Vagina (tissue), 2 donors: ENCODE measurements at regions not wholly inside any gene's neighbourhood (a gene's known extent, or its start where the extent isn't known, plus 50 kb on each side); places are given as distances from the start of the nearest gene placed in this dataset.

Source experiments
- DNase-seq, 2 donors: peaks; one replicate each; pipeline ENCODE4 v3.0.0-alpha.2; 2017; ENCODE audit errors: extremely low spot score in 2 of 2
- H3K27ac ChIP-seq: fragments of 200-600 bp; sonication (generic); one replicate; pipeline ENCODE4 v1.5.1; 2019
- H3K27me3 ChIP-seq: fragments of 200-600 bp; sonication (generic); one replicate; pipeline ENCODE4 v1.5.1; 2019
- H3K36me3 ChIP-seq, 2 donors: fragments of 200-600 bp; sonication (generic); one replicate each; pipeline ENCODE4 v1.5.1; 2017 to 2019
- H3K4me1 ChIP-seq: fragments of 200-600 bp; sonication (generic); one replicate; pipeline ENCODE4 v1.5.1; 2019
- H3K4me3 ChIP-seq, 2 donors: fragments of 200-600 bp; sonication (generic); 1 replicate in 1 of 2; 2 replicates in 1 of 2; pipeline ENCODE4 v1.5.1; 2016 to 2019
- H3K9me3 ChIP-seq: fragments of 200-600 bp; sonication (generic); one replicate; pipeline ENCODE4 v1.5.1; 2019
- CTCF ChIP-seq, 3 experiments: fragments of 450-650 bp in 2 of 3; fragments of 200-600 bp in 1 of 3; sonication (generic) in 1 of 3; IDR thresholded peaks; one replicate each; pipeline ENCODE4 v1.5.1; 2017 to 2019; ENCODE audit warnings: antibody characterized with exemption in 3 of 3, mild to moderate bottlenecking in 2 of 3, moderate library complexity in 2 of 3
- POLR2A ChIP-seq, 2 donors: fragments of 450-650 bp; IDR thresholded peaks; one replicate each; pipeline ENCODE4 v1.6.1; 2017; ENCODE audit warnings: antibody characterized with exemption in 2 of 2, mild to moderate bottlenecking in 2 of 2, moderate library complexity in 2 of 2
- POLR2AphosphoS5 ChIP-seq, 2 donors: sonication (generic); formaldehyde crosslinking; IDR thresholded peaks; one replicate each; pipeline ENCODE4 v1.9.0; 2017; ENCODE audit warnings: antibody characterized with exemption in 2 of 2, mild to moderate bottlenecking in 2 of 2, low read depth in 1 of 2; ENCODE audit not compliant: insufficient read depth in 1 of 2
- intact Hi-C: fragments of 100-400 bp; cut with DNase I; formaldehyde crosslinking; loops from one replicate; pipeline ENCODE4 v1.15.1; 2023

GRCh38 chr14:98022541-98023520 is 1225.6 kb downstream of the VRK1 start:
- DNase-seq = no peak
- no peak for TF ChIP-seq POLR2AphosphoS5 (IDR thresholded peaks at IDR 0.05; ENCODE audit: insufficient read depth in 1 of 2, low read depth in 1 of 2)
- TF ChIP-seq CTCF (IDR thresholded peaks at IDR 0.05) = no peak
- no peak for TF ChIP-seq POLR2A (IDR thresholded peaks at IDR 0.05)
- no peak overlapping the region for H3K27ac ChIP-seq
- H3K36me3 ChIP-seq = no peaks in the 10 kb centered on the region
- H3K4me3 ChIP-seq = no peak overlapping the region
- H3K4me1 ChIP-seq = no peaks in the 10 kb centered on the region
- no peaks in the 10 kb centered on the region for H3K9me3 ChIP-seq
- no peaks in the 10 kb centered on the region for H3K27me3 ChIP-seq
- intact Hi-C loops = no loop called here

- DNase-seq = no peak
- Histone ChIP-seq H3K27me3 (no peaks in the 10 kb centered on the region), H3K4me1 (no peaks in the 10 kb centered on the region), H3K9me3 (no peaks in the 10 kb centered on the region), H3K27ac (no peak overlapping the region), H3K36me3 (no peaks in the 10 kb centered on the region), H3K4me3 (no peak overlapping the region)
- no peak for TF ChIP-seq POLR2AphosphoS5 (IDR thresholded peaks at IDR 0.05; ENCODE audit: insufficient read depth in 1 of 2, low read depth in 1 of 2)
- TF ChIP-seq POLR2A (IDR thresholded peaks at IDR 0.05) = no peak
- TF ChIP-seq CTCF (IDR thresholded peaks at IDR 0.05) = no peak
- intact Hi-C loops = no loop called here
These were observed 1231.0 kb downstream of the VRK1 start for GRCh38 chr14:98028162-98028561.

GRCh38 chr14:98035396-98035795 is 1236.6 kb downstream of the BCL11B start:
- no peak for DNase-seq
- no peak for TF ChIP-seq POLR2A (IDR thresholded peaks at IDR 0.05)
- TF ChIP-seq POLR2AphosphoS5 (IDR thresholded peaks at IDR 0.05; ENCODE audit: insufficient read depth in 1 of 2, low read depth in 1 of 2) = no peak
- TF ChIP-seq CTCF (IDR thresholded peaks at IDR 0.05) = no peak

GRCh38 chr14:98037831-98038230 is 1234.2 kb downstream of the BCL11B start:
- intact Hi-C loops = no loop called here
- no peaks in the 10 kb centered on the region for H3K27me3 ChIP-seq
- TF ChIP-seq POLR2AphosphoS5 (IDR thresholded peaks at IDR 0.05; ENCODE audit: insufficient read depth in 1 of 2, low read depth in 1 of 2) = no peak
- TF ChIP-seq POLR2A (IDR thresholded peaks at IDR 0.05) = no peak
- TF ChIP-seq CTCF (IDR thresholded peaks at IDR 0.05) = no peak
- no peak overlapping the region for H3K4me3 ChIP-seq
- H3K27ac ChIP-seq = no peak overlapping the region
- no peaks in the 10 kb centered on the region for H3K9me3 ChIP-seq
- no peaks in the 10 kb centered on the region for H3K4me1 ChIP-seq
- H3K36me3 ChIP-seq = no peaks in the 10 kb centered on the region
- DNase-seq = no peak

More at GRCh38 chr14:98035396-98035795, 1236.6 kb downstream of the BCL11B start:
- Histone ChIP-seq H3K4me3 (no peak overlapping the region), H3K27ac (no peak overlapping the region), H3K27me3 (no peaks in the 10 kb centered on the region), H3K36me3 (no peaks in the 10 kb centered on the region), H3K9me3 (no peaks in the 10 kb centered on the region), H3K4me1 (no peaks in the 10 kb centered on the region)
- intact Hi-C loops = no loop called here

- TF ChIP-seq POLR2A (IDR thresholded peaks at IDR 0.05) = no peak
- no peak for TF ChIP-seq POLR2AphosphoS5 (IDR thresholded peaks at IDR 0.05; ENCODE audit: insufficient read depth in 1 of 2, low read depth in 1 of 2)
- TF ChIP-seq CTCF (IDR thresholded peaks at IDR 0.05) = no peak
- Histone ChIP-seq H3K4me3 (no peak overlapping the region), H3K4me1 (no peaks in the 10 kb centered on the region), H3K27ac (no peak overlapping the region), H3K27me3 (no peaks in the 10 kb centered on the region), H3K36me3 (no peaks in the 10 kb centered on the region), H3K9me3 (no peaks in the 10 kb centered on the region)
- no peak for DNase-seq
- intact Hi-C loops = no loop called here
These were observed 1215.1 kb downstream of the BCL11B start for GRCh38 chr14:98056946-98057345.
